Fibroblast of villous mesenchyme (primary cell): ENCODE measurements at regions not wholly inside any gene's neighbourhood (a gene's known extent, or its start where the extent isn't known, plus 50 kb on each side); places are given as distances from the start of the nearest gene placed in this dataset.

Experiments used
- DNase-seq: peaks from one replicate; pipeline ENCODE4 v3.0.0-alpha.2; 2010; ENCODE audit warnings: low read depth
- H3K4me3 ChIP-seq: 2 replicates; pipeline ENCODE4 v1.5.1; 2011; ENCODE audit warnings: low read depth, mild to moderate bottlenecking, low read length
- CTCF ChIP-seq: IDR thresholded peaks from 2 replicates; pipeline ENCODE4 v1.5.1; 2012; ENCODE audit warnings: low read depth, mild to moderate bottlenecking, low read length; ENCODE audit not compliant: insufficient read depth

- no peak for TF ChIP-seq CTCF
- no peak for DNase-seq
- no peak overlapping the region for H3K4me3 ChIP-seq
Observed at GRCh38 chr3:13199899-13200451, 126.7 kb upstream of the IQSEC1 start.

GRCh38 chr3:13199006-13199776, 126.0 kb upstream of the IQSEC1 start:
- H3K4me3 ChIP-seq = no peak overlapping the region
- DNase-seq = no peak
- TF ChIP-seq CTCF = no peak

GRCh38 chr3:13198264-13198879, 125.1 kb upstream of the IQSEC1 start:
- DNase-seq = no peak
- H3K4me3 ChIP-seq = no peak overlapping the region
- no peak for TF ChIP-seq CTCF

GRCh38 chr3:13197795-13198194, 124.6 kb upstream of the IQSEC1 start:
- no peak for DNase-seq
- no peak for TF ChIP-seq CTCF
- H3K4me3 ChIP-seq = no peak overlapping the region

GRCh38 chr3:13197281-13197680, 124.1 kb upstream of the IQSEC1 start:
- TF ChIP-seq CTCF = no peak
- no peak overlapping the region for H3K4me3 ChIP-seq
- DNase-seq = no peak

- no peak for TF ChIP-seq CTCF
- no peak overlapping the region for H3K4me3 ChIP-seq
- DNase-seq = no peak
Observed at GRCh38 chr3:13195374-13195773, 122.1 kb upstream of the IQSEC1 start.
